ENCODE measurements at regions not wholly inside any gene's neighbourhood (a gene's known extent, or its start where the extent isn't known, plus 50 kb on each side); places are given as distances from the start of the nearest gene placed in this dataset.

DNA sequence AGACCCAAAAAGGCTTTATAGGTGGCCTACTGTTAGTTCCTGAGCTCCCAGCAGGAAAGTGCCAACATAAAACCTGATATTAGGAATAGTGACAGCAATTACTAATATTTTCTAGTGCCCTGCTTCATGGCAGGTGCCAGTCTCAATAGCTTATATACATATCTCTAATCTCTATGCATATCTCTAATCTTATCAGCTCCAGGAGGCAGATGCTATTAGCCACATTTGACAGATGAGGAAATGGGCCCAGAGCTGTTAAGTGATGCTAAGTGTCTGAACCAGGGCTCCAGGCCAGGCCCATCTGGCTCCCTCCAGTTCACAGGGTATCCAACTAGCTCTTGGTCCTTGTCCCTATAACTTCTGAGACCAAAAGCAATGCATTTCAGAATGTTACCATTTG, 142.5 kb downstream of the CHIC2 start:
- no peak overlapping the region for H3K4me3 Mint-ChIP-seq
- DNase-seq (ENCODE audit: low spot score) (no peak), ATAC-seq (no peak)
- no peak overlapping the region for H3K4me2 ChIP-seq
- H3K27ac ChIP-seq (ENCODE audit: low read depth), result no peak overlapping the region
- no peaks in the 10 kb centered on the region for H3K9me2 ChIP-seq (ENCODE audit: insufficient read depth)
- H3K27me3 ChIP-seq (ENCODE audit: insufficient read depth), result no peaks in the 10 kb centered on the region
- H3K9me3 Mint-ChIP-seq, result peaks cover 3% of the 10 kb centered on the region
- TF ChIP-seq, protein P1, sequence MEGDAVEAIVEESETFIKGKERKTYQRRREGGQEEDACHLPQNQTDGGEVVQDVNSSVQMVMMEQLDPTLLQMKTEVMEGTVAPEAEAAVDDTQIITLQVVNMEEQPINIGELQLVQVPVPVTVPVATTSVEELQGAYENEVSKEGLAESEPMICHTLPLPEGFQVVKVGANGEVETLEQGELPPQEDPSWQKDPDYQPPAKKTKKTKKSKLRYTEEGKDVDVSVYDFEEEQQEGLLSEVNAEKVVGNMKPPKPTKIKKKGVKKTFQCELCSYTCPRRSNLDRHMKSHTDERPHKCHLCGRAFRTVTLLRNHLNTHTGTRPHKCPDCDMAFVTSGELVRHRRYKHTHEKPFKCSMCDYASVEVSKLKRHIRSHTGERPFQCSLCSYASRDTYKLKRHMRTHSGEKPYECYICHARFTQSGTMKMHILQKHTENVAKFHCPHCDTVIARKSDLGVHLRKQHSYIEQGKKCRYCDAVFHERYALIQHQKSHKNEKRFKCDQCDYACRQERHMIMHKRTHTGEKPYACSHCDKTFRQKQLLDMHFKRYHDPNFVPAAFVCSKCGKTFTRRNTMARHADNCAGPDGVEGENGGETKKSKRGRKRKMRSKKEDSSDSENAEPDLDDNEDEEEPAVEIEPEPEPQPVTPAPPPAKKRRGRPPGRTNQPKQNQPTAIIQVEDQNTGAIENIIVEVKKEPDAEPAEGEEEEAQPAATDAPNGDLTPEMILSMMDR (conservative IDR thresholded peaks at IDR 0.05; ENCODE audit: low read depth in 2 of 2), result no peak
- TF ChIP-seq EZH2phosphoT487 (IDR thresholded peaks at IDR 0.05; ENCODE audit: unreplicated experiment), result no peak
- TF ChIP-seq ZNF331 (CRISPR knock-in tag; IDR thresholded peaks at IDR 0.05; ENCODE audit: low read depth), result no peak
- no peak for TF ChIP-seq NANOG (IDR thresholded peaks at IDR 0.05; ENCODE audit: borderline replicate concordance)
- TF ChIP-seq STAT1 (IDR thresholded peaks at IDR 0.05; ENCODE audit: unreplicated experiment), result no peak
- TF ChIP-seq JUNB (IDR thresholded peaks at IDR 0.05; ENCODE audit: unreplicated experiment), result no peak
- no peak for TF ChIP-seq POLR2AphosphoS5 (IDR thresholded peaks at IDR 0.05; ENCODE audit: low read depth)
- TF ChIP-seq, protein P2, sequence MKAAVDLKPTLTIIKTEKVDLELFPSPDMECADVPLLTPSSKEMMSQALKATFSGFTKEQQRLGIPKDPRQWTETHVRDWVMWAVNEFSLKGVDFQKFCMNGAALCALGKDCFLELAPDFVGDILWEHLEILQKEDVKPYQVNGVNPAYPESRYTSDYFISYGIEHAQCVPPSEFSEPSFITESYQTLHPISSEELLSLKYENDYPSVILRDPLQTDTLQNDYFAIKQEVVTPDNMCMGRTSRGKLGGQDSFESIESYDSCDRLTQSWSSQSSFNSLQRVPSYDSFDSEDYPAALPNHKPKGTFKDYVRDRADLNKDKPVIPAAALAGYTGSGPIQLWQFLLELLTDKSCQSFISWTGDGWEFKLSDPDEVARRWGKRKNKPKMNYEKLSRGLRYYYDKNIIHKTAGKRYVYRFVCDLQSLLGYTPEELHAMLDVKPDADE (IDR thresholded peaks at IDR 0.05), result no peak
- TF ChIP-seq CREB1 (CRISPR knock-in tag; IDR thresholded peaks at IDR 0.05; ENCODE audit: low read depth), result no peak
- TF ChIP-seq ZNF114 (CRISPR knock-in tag; IDR thresholded peaks at IDR 0.05), result no peak
- no peak for TF ChIP-seq EZH2 (IDR thresholded peaks at IDR 0.05; ENCODE audit: low read depth, unreplicated experiment)
- TF ChIP-seq, protein P3, sequence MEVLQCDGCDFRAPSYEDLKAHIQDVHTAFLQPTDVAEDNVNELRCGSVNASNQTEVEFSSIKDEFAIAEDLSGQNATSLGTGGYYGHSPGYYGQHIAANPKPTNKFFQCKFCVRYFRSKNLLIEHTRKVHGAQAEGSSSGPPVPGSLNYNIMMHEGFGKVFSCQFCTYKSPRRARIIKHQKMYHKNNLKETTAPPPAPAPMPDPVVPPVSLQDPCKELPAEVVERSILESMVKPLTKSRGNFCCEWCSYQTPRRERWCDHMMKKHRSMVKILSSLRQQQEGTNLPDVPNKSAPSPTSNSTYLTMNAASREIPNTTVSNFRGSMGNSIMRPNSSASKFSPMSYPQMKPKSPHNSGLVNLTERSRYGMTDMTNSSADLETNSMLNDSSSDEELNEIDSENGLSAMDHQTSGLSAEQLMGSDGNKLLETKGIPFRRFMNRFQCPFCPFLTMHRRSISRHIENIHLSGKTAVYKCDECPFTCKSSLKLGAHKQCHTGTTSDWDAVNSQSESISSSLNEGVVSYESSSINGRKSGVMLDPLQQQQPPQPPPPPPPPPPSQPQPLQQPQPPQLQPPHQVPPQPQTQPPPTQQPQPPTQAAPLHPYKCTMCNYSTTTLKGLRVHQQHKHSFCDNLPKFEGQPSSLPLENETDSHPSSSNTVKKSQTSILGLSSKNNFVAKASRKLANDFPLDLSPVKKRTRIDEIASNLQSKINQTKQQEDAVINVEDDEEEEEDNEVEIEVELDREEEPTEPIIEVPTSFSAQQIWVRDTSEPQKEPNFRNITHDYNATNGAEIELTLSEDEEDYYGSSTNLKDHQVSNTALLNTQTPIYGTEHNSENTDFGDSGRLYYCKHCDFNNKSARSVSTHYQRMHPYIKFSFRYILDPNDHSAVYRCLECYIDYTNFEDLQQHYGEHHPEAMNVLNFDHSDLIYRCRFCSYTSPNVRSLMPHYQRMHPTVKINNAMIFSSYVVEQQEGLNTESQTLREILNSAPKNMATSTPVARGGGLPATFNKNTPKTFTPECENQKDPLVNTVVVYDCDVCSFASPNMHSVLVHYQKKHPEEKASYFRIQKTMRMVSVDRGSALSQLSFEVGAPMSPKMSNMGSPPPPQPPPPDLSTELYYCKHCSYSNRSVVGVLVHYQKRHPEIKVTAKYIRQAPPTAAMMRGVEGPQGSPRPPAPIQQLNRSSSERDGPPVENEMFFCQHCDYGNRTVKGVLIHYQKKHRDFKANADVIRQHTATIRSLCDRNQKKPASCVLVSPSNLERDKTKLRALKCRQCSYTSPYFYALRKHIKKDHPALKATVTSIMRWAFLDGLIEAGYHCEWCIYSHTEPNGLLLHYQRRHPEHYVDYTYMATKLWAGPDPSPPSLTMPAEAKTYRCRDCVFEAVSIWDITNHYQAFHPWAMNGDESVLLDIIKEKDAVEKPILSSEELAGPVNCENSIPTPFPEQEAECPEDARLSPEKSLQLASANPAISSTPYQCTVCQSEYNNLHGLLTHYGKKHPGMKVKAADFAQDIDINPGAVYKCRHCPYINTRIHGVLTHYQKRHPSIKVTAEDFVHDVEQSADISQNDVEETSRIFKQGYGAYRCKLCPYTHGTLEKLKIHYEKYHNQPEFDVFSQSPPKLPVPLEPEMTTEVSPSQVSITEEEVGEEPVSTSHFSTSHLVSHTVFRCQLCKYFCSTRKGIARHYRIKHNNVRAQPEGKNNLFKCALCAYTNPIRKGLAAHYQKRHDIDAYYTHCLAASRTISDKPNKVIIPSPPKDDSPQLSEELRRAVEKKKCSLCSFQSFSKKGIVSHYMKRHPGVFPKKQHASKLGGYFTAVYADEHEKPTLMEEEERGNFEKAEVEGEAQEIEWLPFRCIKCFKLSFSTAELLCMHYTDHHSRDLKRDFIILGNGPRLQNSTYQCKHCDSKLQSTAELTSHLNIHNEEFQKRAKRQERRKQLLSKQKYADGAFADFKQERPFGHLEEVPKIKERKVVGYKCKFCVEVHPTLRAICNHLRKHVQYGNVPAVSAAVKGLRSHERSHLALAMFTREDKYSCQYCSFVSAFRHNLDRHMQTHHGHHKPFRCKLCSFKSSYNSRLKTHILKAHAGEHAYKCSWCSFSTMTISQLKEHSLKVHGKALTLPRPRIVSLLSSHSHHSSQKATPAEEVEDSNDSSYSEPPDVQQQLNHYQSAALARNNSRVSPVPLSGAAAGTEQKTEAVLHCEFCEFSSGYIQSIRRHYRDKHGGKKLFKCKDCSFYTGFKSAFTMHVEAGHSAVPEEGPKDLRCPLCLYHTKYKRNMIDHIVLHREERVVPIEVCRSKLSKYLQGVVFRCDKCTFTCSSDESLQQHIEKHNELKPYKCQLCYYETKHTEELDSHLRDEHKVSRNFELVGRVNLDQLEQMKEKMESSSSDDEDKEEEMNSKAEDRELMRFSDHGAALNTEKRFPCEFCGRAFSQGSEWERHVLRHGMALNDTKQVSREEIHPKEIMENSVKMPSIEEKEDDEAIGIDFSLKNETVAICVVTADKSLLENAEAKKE (CRISPR knock-in tag; IDR thresholded peaks at IDR 0.05), result no peak
- TF ChIP-seq, protein P4, sequence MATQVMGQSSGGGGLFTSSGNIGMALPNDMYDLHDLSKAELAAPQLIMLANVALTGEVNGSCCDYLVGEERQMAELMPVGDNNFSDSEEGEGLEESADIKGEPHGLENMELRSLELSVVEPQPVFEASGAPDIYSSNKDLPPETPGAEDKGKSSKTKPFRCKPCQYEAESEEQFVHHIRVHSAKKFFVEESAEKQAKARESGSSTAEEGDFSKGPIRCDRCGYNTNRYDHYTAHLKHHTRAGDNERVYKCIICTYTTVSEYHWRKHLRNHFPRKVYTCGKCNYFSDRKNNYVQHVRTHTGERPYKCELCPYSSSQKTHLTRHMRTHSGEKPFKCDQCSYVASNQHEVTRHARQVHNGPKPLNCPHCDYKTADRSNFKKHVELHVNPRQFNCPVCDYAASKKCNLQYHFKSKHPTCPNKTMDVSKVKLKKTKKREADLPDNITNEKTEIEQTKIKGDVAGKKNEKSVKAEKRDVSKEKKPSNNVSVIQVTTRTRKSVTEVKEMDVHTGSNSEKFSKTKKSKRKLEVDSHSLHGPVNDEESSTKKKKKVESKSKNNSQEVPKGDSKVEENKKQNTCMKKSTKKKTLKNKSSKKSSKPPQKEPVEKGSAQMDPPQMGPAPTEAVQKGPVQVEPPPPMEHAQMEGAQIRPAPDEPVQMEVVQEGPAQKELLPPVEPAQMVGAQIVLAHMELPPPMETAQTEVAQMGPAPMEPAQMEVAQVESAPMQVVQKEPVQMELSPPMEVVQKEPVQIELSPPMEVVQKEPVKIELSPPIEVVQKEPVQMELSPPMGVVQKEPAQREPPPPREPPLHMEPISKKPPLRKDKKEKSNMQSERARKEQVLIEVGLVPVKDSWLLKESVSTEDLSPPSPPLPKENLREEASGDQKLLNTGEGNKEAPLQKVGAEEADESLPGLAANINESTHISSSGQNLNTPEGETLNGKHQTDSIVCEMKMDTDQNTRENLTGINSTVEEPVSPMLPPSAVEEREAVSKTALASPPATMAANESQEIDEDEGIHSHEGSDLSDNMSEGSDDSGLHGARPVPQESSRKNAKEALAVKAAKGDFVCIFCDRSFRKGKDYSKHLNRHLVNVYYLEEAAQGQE (IDR thresholded peaks at IDR 0.05; ENCODE audit: unreplicated experiment), result no peak
- peaks cover 19% of the 10 kb centered on the region for H3K4me1 Mint-ChIP-seq
- H3K79me2 ChIP-seq (replicated peaks; ENCODE audit: insufficient read depth), result no peaks in the 10 kb centered on the region
- no peak overlapping the region for H2AFZ ChIP-seq
- no peak overlapping the region for H3K27ac Mint-ChIP-seq
- 0 out of 2 replicates have a peak, but pooled peaks cover 8% of the 10 kb centered on the region for H3K4me1 ChIP-seq (ENCODE audit: insufficient read depth)
- H3K36me3 Mint-ChIP-seq (ENCODE audit: low read depth), result no peaks in the 10 kb centered on the region
- H3K36me3 ChIP-seq (ENCODE audit: insufficient read depth), result no peaks in the 10 kb centered on the region
- H4K20me1 ChIP-seq (replicated peaks; ENCODE audit: insufficient read depth), result no peaks in the 10 kb centered on the region
- no peaks in the 10 kb centered on the region for H3F3A ChIP-seq (replicated peaks; ENCODE audit: low read depth)
- H3K27me3 Mint-ChIP-seq (ENCODE audit: insufficient read depth, low read depth, poor library complexity), result no peaks in the 10 kb centered on the region
- H3K4me3 ChIP-seq, result no peak overlapping the region

All from GM23338 (cell line).